HG02798 (cell line): ENCODE measurements at regions not wholly inside any gene's neighbourhood (a gene's known extent, or its start where the extent isn't known, plus 50 kb on each side); places are given as distances from the start of the nearest gene placed in this dataset.
"Not testable (repeated sequence)": the region's sequence is repeated elsewhere in the genome, so short reads cannot be mapped to it uniquely, and the experiment has no call there.

Experiments used
- ATAC-seq: cut with Tn5 transposase; IDR thresholded peaks from one replicate; pipeline ENCODE4 v1.9.1; 2021; ENCODE audit warnings: mild to moderate bottlenecking; ENCODE audit not compliant: unreplicated experiment, poor library complexity

- no peak for ATAC-seq
Observed at GRCh38 chr14:52202151-52202550, 65.3 kb upstream of the PTGDR start.

- ATAC-seq = no peak
Observed at GRCh38 chr14:52190337-52190931, 77.1 kb upstream of the PTGDR start.

- ATAC-seq = no peak
Observed at GRCh38 chr14:52189325-52189724, 78.2 kb upstream of the PTGDR start.

GRCh38 chr14:52188381-52188780, 79.1 kb upstream of the PTGDR start:
- no peak for ATAC-seq

- ATAC-seq = no peak
Observed at GRCh38 chr14:52185178-52185577, 82.3 kb upstream of the PTGDR start.

- no peak for ATAC-seq
Observed at GRCh38 chr14:52182853-52183252, 84.6 kb upstream of the PTGDR start.

GRCh38 chr14:52179141-52179790, 88.2 kb upstream of the PTGDR start:
- no peak for ATAC-seq

- peak; percentile 73 for ATAC-seq
Observed at GRCh38 chr14:52175982-52176502, 91.5 kb upstream of the PTGDR start.

- ATAC-seq = not testable (repeated sequence)
Observed at GRCh38 chr14:52171932-52172331, 95.6 kb upstream of the PTGDR start.

GRCh38 chr14:52166822-52167221, 98.0 kb upstream of the NID2 start:
- no peak for ATAC-seq

- no peak for ATAC-seq
Observed at GRCh38 chr14:52155651-52156213, 86.9 kb upstream of the NID2 start.

- no peak for ATAC-seq
Observed at GRCh38 chr14:52154992-52155650, 86.3 kb upstream of the NID2 start.

GRCh38 chr14:52153939-52154338, 85.1 kb upstream of the NID2 start:
- ATAC-seq = no peak

GRCh38 chr14:52150162-52150561, 81.3 kb upstream of the NID2 start:
- ATAC-seq = no peak

- ATAC-seq = no peak
Observed at GRCh38 chr14:52148371-52148770, 79.5 kb upstream of the NID2 start.

- no peak for ATAC-seq
Observed at GRCh38 chr14:52146504-52146903, 77.6 kb upstream of the NID2 start.

- ATAC-seq = not testable (repeated sequence)
Observed at GRCh38 chr14:52144099-52144498, 75.2 kb upstream of the NID2 start.

- ATAC-seq = no peak
Observed at GRCh38 chr14:52142504-52142903, 73.6 kb upstream of the NID2 start.

- no peak for ATAC-seq
Observed at GRCh38 chr14:52131640-52132320, 62.9 kb upstream of the NID2 start.

GRCh38 chr14:52129721-52130120, 60.9 kb upstream of the NID2 start:
- ATAC-seq = no peak

GRCh38 chr14:52125885-52126284, 57.0 kb upstream of the NID2 start:
- no peak for ATAC-seq
